ENCODE measurements at regions not wholly inside any gene's neighbourhood (a gene's known extent, or its start where the extent isn't known, plus 50 kb on each side); places are given as distances from the start of the nearest gene placed in this dataset.

- no peak for DNase-seq
Measured at GRCh38 chr17:12438813-12439586, 226.7 kb upstream of the MYOCD start.

- no peak for DNase-seq
Measured at GRCh38 chr17:12445331-12445730, 220.4 kb upstream of the MYOCD start.

- DNase-seq, result no peak
Measured at GRCh38 chr17:12457493-12457892, 208.2 kb upstream of the MYOCD start.

- no peak for DNase-seq
Measured at GRCh38 chr17:12459736-12460135, 206.0 kb upstream of the MYOCD start.

GRCh38 chr17:12463102-12463501, 202.6 kb upstream of the MYOCD start:
- peak; percentile 22 for DNase-seq

GRCh38 chr17:12472252-12473173, 193.2 kb upstream of the MYOCD start:
- DNase-seq, result no peak

- no peak for DNase-seq
Measured at GRCh38 chr17:12478311-12478710, 187.4 kb upstream of the MYOCD start.

- no peak for DNase-seq
Measured at GRCh38 chr17:12485361-12485906, 180.3 kb upstream of the MYOCD start.

GRCh38 chr17:12489325-12489724, 176.4 kb upstream of the MYOCD start:
- no peak for DNase-seq

GRCh38 chr17:12492450-12492849, 173.2 kb upstream of the MYOCD start:
- DNase-seq, result no peak

GRCh38 chr17:12505866-12506265, 159.8 kb upstream of the MYOCD start:
- DNase-seq, result no peak

- no peak for DNase-seq
Measured at GRCh38 chr17:12507026-12507595, 158.6 kb upstream of the MYOCD start.

GRCh38 chr17:12509801-12510200, 155.9 kb upstream of the MYOCD start:
- DNase-seq, result no peak

GRCh38 chr17:12510535-12510934, 155.2 kb upstream of the MYOCD start:
- no peak for DNase-seq

- no peak for DNase-seq
Measured at GRCh38 chr17:12512694-12513355, 152.9 kb upstream of the MYOCD start.

- no peak for DNase-seq
Measured at GRCh38 chr17:12514596-12514995, 151.1 kb upstream of the MYOCD start.

- no peak for DNase-seq
Measured at GRCh38 chr17:12519956-12520594, 145.6 kb upstream of the MYOCD start.

- no peak for DNase-seq
Measured at GRCh38 chr17:12521416-12521815, 144.3 kb upstream of the MYOCD start.

- DNase-seq, result no peak
Measured at GRCh38 chr17:12522336-12522735, 143.4 kb upstream of the MYOCD start.

- DNase-seq, result peak; percentile 16
Measured at GRCh38 chr17:12522743-12523183, 142.9 kb upstream of the MYOCD start.

- DNase-seq, result no peak
Measured at GRCh38 chr17:12523244-12523643, 142.4 kb upstream of the MYOCD start.

GRCh38 chr17:12528036-12528435, 137.7 kb upstream of the MYOCD start:
- no peak for DNase-seq

Measured in skin of body (tissue), 1 donor.